OCI-LY1 (cell line): ENCODE measurements at regions not wholly inside any gene's neighbourhood (a gene's known extent, or its start where the extent isn't known, plus 50 kb on each side); places are given as distances from the start of the nearest gene placed in this dataset.
A peak's percentile ranks its signal among the peaks of the same experiment; 100 is the strongest.
"Not testable (repeated sequence)": the region's sequence is repeated elsewhere in the genome, so short reads cannot be mapped to it uniquely, and the experiment has no call there.

Experiments
- H2AFZ ChIP-seq: fragments of 200-600 bp; sonication (generic), shearing (Covaris generic); 2 replicates; pipeline ENCODE4 v1.6.0; 2014; ENCODE audit warnings: antibody characterized with exemption, mild to moderate bottlenecking, low read length
- H3F3A ChIP-seq: fragments of 200-600 bp; sonication (generic), shearing (Covaris generic); 2 replicates; pipeline ENCODE4 v1.6.0; 2014; ENCODE audit warnings: mild to moderate bottlenecking, antibody characterized with exemption, low read length, moderate library complexity; ENCODE audit not compliant: insufficient read depth
- H3K27ac ChIP-seq: fragments of 200-600 bp; sonication (generic); 2 replicates; pipeline ENCODE4 v1.5.1; 2014; ENCODE audit warnings: low read length, mixed run types, mild to moderate bottlenecking, low read depth; ENCODE audit not compliant: poor library complexity, severe bottlenecking
- H3K27me3 ChIP-seq: fragments of 200-600 bp; sonication (generic); 2 replicates; pipeline ENCODE4 v1.6.0; 2014; ENCODE audit warnings: antibody characterized with exemption, mild to moderate bottlenecking, low read length, moderate library complexity; ENCODE audit not compliant: insufficient read depth
- H3K36me3 ChIP-seq: fragments of 200-600 bp; sonication (generic); 2 replicates; pipeline ENCODE4 v1.6.1; 2014; ENCODE audit warnings: mild to moderate bottlenecking, antibody characterized with exemption, low read length, moderate library complexity, mixed read lengths; ENCODE audit not compliant: insufficient read depth
- H3K4me1 ChIP-seq: fragments of 200-600 bp; sonication (generic); 2 replicates; pipeline ENCODE4 v1.5.1; 2014; ENCODE audit warnings: mild to moderate bottlenecking, low read length, moderate library complexity; ENCODE audit not compliant: insufficient read depth, severe bottlenecking
- H3K4me2 ChIP-seq: fragments of 200-600 bp; sonication (generic), shearing (Covaris generic); 2 replicates; pipeline ENCODE4 v1.6.1; 2014; ENCODE audit warnings: low read length
- H3K4me3 ChIP-seq: fragments of 200-600 bp; sonication (generic); 2 replicates; pipeline ENCODE4 v1.5.1; 2014; ENCODE audit warnings: low read length, low read depth, mild to moderate bottlenecking, mixed read lengths; ENCODE audit not compliant: poor library complexity, severe bottlenecking
- H3K79me2 ChIP-seq: fragments of 200-600 bp; shearing (Covaris generic); 2 replicates; pipeline ENCODE4 v1.6.1; 2016; ENCODE audit warnings: mixed run types, low read length, mixed read lengths; ENCODE audit not compliant: insufficient read depth
- H3K9ac ChIP-seq: fragments of 200-600 bp; sonication (generic), shearing (Covaris generic); 2 replicates; pipeline ENCODE4 v1.6.1; 2014; ENCODE audit warnings: mild to moderate bottlenecking, low read length, mixed read lengths
- H3K9me2 ChIP-seq: fragments of 200-600 bp; sonication (generic), shearing (Covaris generic); 2 replicates; pipeline ENCODE4 v1.6.1; 2014; ENCODE audit warnings: low read depth, mild to moderate bottlenecking, low read length, mixed read lengths
- H3K9me3 ChIP-seq: fragments of 200-600 bp; shearing (Covaris generic); 2 replicates; pipeline ENCODE4 v1.6.1; 2014; ENCODE audit warnings: low read length, mixed read lengths
- H4K20me1 ChIP-seq: fragments of 200-600 bp; sonication (generic), shearing (Covaris generic); 2 replicates; pipeline ENCODE4 v1.6.0; 2016; ENCODE audit warnings: mild to moderate bottlenecking, low read length; ENCODE audit not compliant: insufficient read depth

- not testable (repeated sequence) for H3K4me1 ChIP-seq, H3F3A ChIP-seq, H3K27ac ChIP-seq, H2AFZ ChIP-seq, H3K36me3 ChIP-seq, H3K9me3 ChIP-seq, H4K20me1 ChIP-seq, H3K27me3 ChIP-seq, H3K4me2 ChIP-seq, H3K9ac ChIP-seq, H3K4me3 ChIP-seq, H3K9me2 ChIP-seq
- peaks cover 58% of the 10 kb centered on the region for H3K79me2 ChIP-seq
Measured at GRCh38 chr16:29578898-29579297, 72.7 kb upstream of the NPIPB12 start.

GRCh38 chr16:29581764-29582163 is 75.6 kb upstream of the NPIPB12 start:
- H3K9me2 ChIP-seq, H4K20me1 ChIP-seq, H3K4me3 ChIP-seq, H3K9me3 ChIP-seq, H3K36me3 ChIP-seq, H3F3A ChIP-seq, H3K9ac ChIP-seq, H3K27ac ChIP-seq, H3K4me2 ChIP-seq, H2AFZ ChIP-seq, H3K27me3 ChIP-seq: not testable (repeated sequence)
- H3K4me1 ChIP-seq: peaks cover 20% of the 10 kb centered on the region
- H3K79me2 ChIP-seq: peaks cover 59% of the 10 kb centered on the region

- not testable (repeated sequence) for H3F3A ChIP-seq, H3K9me3 ChIP-seq, H3K27me3 ChIP-seq, H4K20me1 ChIP-seq, H3K9me2 ChIP-seq, H2AFZ ChIP-seq, H3K36me3 ChIP-seq
- H3K9ac ChIP-seq: peak overlapping the region; percentile 47; the same call in 1 of the 2 replicates
- peak overlapping the region; percentile 51 for H3K4me3 ChIP-seq
- H3K4me1 ChIP-seq: peaks cover 54% of the 10 kb centered on the region
- H3K79me2 ChIP-seq: peaks cover 47% of the 10 kb centered on the region
- peak overlapping the region; percentile 60 for H3K4me2 ChIP-seq
- peak overlapping the region; percentile 94 for H3K27ac ChIP-seq
Measured at GRCh38 chr16:29591919-29592318, 71.1 kb upstream of the SPN start.

DNA sequence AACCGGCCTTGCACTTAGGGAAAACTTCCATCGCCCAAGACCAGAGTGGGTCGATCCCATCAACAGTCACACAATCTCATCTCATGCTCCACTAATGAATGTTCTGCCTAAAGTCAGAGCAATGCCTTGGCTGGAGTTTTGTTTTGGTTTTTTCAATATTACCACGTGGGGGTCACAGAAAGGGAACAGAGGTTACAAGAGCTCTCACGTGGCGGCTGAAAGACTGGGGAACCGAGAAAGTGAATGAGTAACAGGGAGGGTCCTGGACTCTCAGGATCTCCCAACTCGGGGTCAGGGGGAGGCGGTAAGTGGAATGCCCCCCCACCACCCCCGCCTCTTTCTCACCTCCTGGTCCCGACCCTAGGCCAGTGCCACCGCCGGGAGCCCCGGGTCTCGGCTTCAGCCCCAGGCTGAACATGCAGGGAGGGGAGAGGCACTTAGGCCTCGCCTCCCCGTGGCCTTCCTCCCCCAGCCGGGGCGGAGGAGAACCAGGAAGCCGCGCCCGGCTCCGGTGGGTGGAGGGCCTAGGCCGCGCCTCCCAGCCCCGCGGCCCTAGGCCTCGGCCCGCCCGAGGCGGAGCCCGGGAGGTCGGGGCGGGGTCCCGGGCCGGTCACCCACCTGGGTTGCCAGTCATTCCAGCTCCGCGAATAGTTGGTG is 68.7 kb upstream of the SPN start:
- Histone ChIP-seq H3K4me3 (peak overlapping the region; percentile 69), H3K9ac (peak overlapping the region; percentile 51), H3K4me2 (peak overlapping the region; percentile 63), H3K79me2 (peaks cover 29% of the 10 kb centered on the region), H3K27ac (peak overlapping the region; percentile 55), H3K4me1 (peaks cover 39% of the 10 kb centered on the region)
- not testable (repeated sequence) for H2AFZ ChIP-seq, H3K27me3 ChIP-seq, H3F3A ChIP-seq, H4K20me1 ChIP-seq, H3K36me3 ChIP-seq, H3K9me2 ChIP-seq, H3K9me3 ChIP-seq

DNA sequence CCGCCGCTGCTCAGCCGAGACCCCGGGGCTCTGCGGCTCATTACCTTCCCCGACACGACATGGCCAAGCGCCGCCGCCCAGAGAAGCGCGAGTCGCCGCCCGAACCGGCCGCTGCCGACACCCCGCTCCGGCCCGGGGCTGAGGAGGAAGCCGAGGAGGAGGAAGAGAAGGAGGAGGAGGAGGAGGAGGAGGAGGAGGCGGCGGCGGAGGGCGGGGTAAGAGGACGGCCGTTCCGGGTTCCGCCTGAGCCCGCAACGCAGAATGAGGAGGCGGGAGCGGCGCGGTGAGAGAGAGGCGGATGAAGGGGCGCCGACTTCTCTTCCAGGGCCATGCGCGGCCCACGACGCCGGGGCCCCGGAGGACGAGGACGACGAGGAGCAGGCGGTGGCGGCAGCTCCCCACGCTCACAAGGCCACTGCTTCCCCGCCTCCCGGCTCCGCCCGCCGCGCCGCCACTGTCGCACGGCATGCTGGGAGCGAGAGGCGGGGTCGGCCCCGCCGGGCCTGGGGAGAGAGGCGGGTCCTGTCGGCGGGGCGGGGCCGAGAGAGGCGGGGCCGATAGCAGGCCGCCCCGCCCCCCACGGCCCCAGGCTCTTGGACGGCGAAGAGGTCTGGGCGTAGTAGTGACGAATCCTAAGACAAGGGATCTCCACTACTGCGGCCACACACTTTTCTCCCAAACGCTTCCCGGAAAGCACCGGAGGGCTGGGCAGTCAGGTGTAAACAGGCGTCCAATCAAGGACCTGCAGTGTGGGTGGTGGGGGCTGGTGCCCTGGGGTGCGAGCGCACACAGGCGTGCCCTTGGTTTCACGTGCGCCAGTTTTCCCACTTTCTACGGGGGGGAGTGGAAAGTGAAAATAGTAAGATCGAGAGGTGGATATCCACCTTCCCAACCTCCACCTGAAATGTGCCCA is 67.9 kb upstream of the SPN start:
- H3K36me3 ChIP-seq, H4K20me1 ChIP-seq, H3K27me3 ChIP-seq, H3K9me3 ChIP-seq, H3K9me2 ChIP-seq, H3F3A ChIP-seq, H2AFZ ChIP-seq: not testable (repeated sequence)
- peaks cover 39% of the 10 kb centered on the region for H3K4me1 ChIP-seq
- H3K4me3 ChIP-seq: peak overlapping the region; percentile 69
- peak overlapping the region; percentile 51 for H3K9ac ChIP-seq
- peak overlapping the region; percentile 63 for H3K4me2 ChIP-seq
- peak overlapping the region; percentile 55 for H3K27ac ChIP-seq
- peaks cover 24% of the 10 kb centered on the region for H3K79me2 ChIP-seq

GRCh38 chr16:29597030-29597429 is 66.0 kb upstream of the SPN start:
- H4K20me1 ChIP-seq, H3K9me2 ChIP-seq, H3F3A ChIP-seq, H3K4me2 ChIP-seq, H3K4me3 ChIP-seq, H3K9me3 ChIP-seq, H2AFZ ChIP-seq, H3K9ac ChIP-seq, H3K36me3 ChIP-seq, H3K27me3 ChIP-seq: not testable (repeated sequence)
- Histone ChIP-seq H3K79me2 (peaks cover 15% of the 10 kb centered on the region), H3K4me1 (peaks cover 40% of the 10 kb centered on the region), H3K27ac (peak overlapping the region; percentile 12)

DNA sequence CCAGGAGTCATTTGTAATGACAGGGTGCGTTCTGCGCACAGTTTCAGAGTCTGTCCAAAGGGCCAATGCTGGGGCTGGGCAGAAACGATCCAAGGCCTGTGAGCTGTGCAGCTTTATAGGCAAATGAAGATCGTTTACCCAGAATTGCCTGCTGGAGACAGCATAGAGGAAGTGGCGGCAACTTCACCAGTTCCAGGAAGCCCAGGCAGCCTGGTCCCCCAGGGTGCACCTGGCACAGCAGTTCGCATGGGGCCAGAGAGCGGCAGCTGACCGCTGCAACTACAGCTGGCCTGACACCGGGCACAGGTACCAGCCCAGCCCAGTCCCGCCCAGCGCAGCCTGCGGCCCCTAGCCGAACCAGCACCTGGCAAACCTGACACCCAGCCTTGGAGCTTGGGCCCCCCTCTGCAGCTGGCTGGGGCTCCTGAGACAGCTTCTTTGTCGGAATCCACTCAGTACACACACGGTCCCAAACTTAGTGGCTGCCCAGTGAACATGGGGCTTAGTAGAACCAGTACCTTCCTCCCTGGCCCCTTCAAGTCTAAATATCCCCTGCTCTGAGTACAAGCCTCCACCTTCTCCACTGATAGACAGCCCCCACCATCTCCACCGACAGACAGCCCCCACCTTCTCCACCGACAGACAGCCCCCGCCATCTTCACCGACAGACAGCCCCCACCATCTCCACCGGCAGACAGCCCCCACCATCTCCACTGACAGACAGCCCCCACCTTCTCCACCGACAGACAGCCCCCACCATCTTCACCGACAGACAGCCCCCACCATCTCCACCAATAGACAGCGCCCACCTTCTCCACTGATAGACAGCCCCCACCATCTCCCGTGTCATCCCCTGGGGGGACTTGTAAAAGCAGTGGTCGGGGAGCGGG is 62.7 kb upstream of the SPN start:
- H3K4me1 ChIP-seq: peaks cover 51% of the 10 kb centered on the region
- H3K4me3 ChIP-seq: peak overlapping the region; percentile 64
- H3K9me3 ChIP-seq, H4K20me1 ChIP-seq, H3K9me2 ChIP-seq, H3K36me3 ChIP-seq, H2AFZ ChIP-seq, H3F3A ChIP-seq, H3K27me3 ChIP-seq: not testable (repeated sequence)
- H3K27ac ChIP-seq: peak overlapping the region; percentile 98
- H3K4me2 ChIP-seq: peak overlapping the region; percentile 93
- peaks cover 13% of the 10 kb centered on the region for H3K79me2 ChIP-seq
- peak overlapping the region; percentile 84 for H3K9ac ChIP-seq
